Prostate gland (tissue), 2 donors: ENCODE measurements at regions not wholly inside any gene's neighbourhood (a gene's known extent, or its start where the extent isn't known, plus 50 kb on each side); places are given as distances from the start of the nearest gene placed in this dataset.

Source experiments
- DNase-seq: peaks from one replicate; pipeline ENCODE4 v3.0.0-alpha.2; 2019; ENCODE audit warnings: low spot score
- H3K27ac ChIP-seq, 2 donors: fragments of 200-600 bp; sonication (generic); 2 replicates each; pipeline ENCODE4 v1.5.1; 2017 to 2019
- H3K27me3 ChIP-seq: fragments of 200-600 bp; sonication (generic); replicated peaks from 2 replicates; pipeline ENCODE4 v1.5.1; 2019; ENCODE audit not compliant: insufficient read depth
- H3K36me3 ChIP-seq, 2 donors: fragments of 200-600 bp; sonication (generic); 1 replicate in 1 of 2; 2 replicates in 1 of 2; pipeline versions ENCODE4 v1.5.1 to v1.8.1; 2017 to 2019
- H3K4me1 ChIP-seq: fragments of 200-600 bp; sonication (generic); replicated peaks from 2 replicates; pipeline ENCODE4 v1.5.1; 2019
- H3K4me3 ChIP-seq, 2 donors: fragments of 200-600 bp; sonication (generic); 2 replicates each; pipeline ENCODE4 v1.5.1; 2017 to 2019
- H3K9me3 ChIP-seq: fragments of 200-600 bp; sonication (generic); 2 replicates; pipeline ENCODE4 v1.5.1; 2017
- CTCF ChIP-seq, 4 experiments: fragments of 200-600 bp in 2 of 4; fragments of 450-650 bp in 2 of 4; sonication (generic) in 2 of 4; IDR thresholded peaks; 1 replicate in 3 of 4; 2 replicates in 1 of 4; pipeline ENCODE4 v1.5.1; 2016 to 2019; ENCODE audit warnings: antibody characterized with exemption in 4 of 4, mild to moderate bottlenecking in 2 of 4, moderate library complexity in 2 of 4
- POLR2A ChIP-seq: fragments of 450-650 bp; IDR thresholded peaks from one replicate; pipeline ENCODE4 v1.6.1; 2016; ENCODE audit warnings: antibody characterized with exemption, mild to moderate bottlenecking
- POLR2AphosphoS5 ChIP-seq: sonication (generic); formaldehyde crosslinking; IDR thresholded peaks from one replicate; pipeline ENCODE4 v1.6.1; 2017; ENCODE audit warnings: antibody characterized with exemption
- WGBS: methylation state at CpG from one replicate; pipeline ENCODE4 v1.1.5; 2018; 5-methylcytosine and 5-hydroxymethylcytosine counted together
- intact Hi-C: fragments of 100-400 bp; cut with DNase I; formaldehyde crosslinking; loops from one replicate; pipeline ENCODE4 v1.14.2; 2022

GRCh38 chr3:21826416-21826815 lies 75.4 kb upstream of the ZNF385D start:
- no peak for DNase-seq
- Histone ChIP-seq H3K27ac (no peak overlapping the region), H3K9me3 (no peaks in the 10 kb centered on the region), H3K4me3 (no peak overlapping the region), H3K27me3 (no peaks in the 10 kb centered on the region), H3K36me3 (no peaks in the 10 kb centered on the region), H3K4me1 (no peaks in the 10 kb centered on the region)
- WGBS, result 44% methylated on average over 1 of the region's 1 CpG
- TF ChIP-seq CTCF (IDR thresholded peaks at IDR 0.05), result no peak
- TF ChIP-seq POLR2AphosphoS5, result no peak
- no peak for TF ChIP-seq POLR2A
- intact Hi-C loops, result no loop called here

GRCh38 chr3:21830541-21830940 lies 79.5 kb upstream of the ZNF385D start:
- Histone ChIP-seq H3K4me3 (no peak overlapping the region), H3K4me1 (no peaks in the 10 kb centered on the region), H3K36me3 (no peaks in the 10 kb centered on the region), H3K9me3 (no peaks in the 10 kb centered on the region), H3K27ac (no peak overlapping the region), H3K27me3 (no peaks in the 10 kb centered on the region)
- no peak for TF ChIP-seq POLR2A
- no peak for TF ChIP-seq CTCF (IDR thresholded peaks at IDR 0.05)
- TF ChIP-seq POLR2AphosphoS5, result no peak
- WGBS, result 58% methylated on average over 2 of the region's 2 CpGs
- intact Hi-C loops, result no loop called here
- DNase-seq, result no peak

- Histone ChIP-seq H3K9me3 (no peaks in the 10 kb centered on the region), H3K4me1 (no peaks in the 10 kb centered on the region), H3K27me3 (no peaks in the 10 kb centered on the region), H3K4me3 (no peak overlapping the region), H3K27ac (no peak overlapping the region), H3K36me3 (no peaks in the 10 kb centered on the region)
- DNase-seq, result no peak
- intact Hi-C loops, result no loop called here
- TF ChIP-seq POLR2A (no peak), CTCF (IDR thresholded peaks at IDR 0.05) (no peak), POLR2AphosphoS5 (no peak)
- 67% methylated on average over 2 of the region's 2 CpGs for WGBS
Observed at GRCh38 chr3:21835264-21835663, 84.3 kb upstream of the ZNF385D start.

DNA sequence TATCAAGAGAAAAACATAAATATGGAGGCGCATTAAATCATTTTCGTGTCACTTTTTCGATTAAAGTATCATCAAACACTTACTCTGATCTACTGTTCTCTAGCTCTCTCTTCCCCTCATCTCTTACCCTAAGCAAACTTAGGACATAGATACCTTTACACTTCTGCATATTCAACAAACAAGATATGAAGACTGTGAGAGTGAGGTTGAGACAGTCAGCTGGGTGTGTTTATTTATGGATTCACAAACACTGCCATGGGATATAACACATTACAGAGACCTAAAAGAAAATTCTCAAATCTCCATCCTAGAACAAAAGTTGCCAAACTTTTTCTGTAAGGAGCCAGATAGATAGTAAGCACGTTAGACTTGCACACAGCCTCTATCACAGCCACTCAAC lies 85.2 kb upstream of the ZNF385D start:
- no peak overlapping the region for H3K27ac ChIP-seq
- H3K27me3 ChIP-seq, result no peaks in the 10 kb centered on the region
- WGBS, result 82% methylated on average over 4 of the region's 4 CpGs
- no peaks in the 10 kb centered on the region for H3K9me3 ChIP-seq
- no peak overlapping the region for H3K4me3 ChIP-seq
- TF ChIP-seq CTCF (IDR thresholded peaks at IDR 0.05), result no peak
- no peak for TF ChIP-seq POLR2A
- TF ChIP-seq POLR2AphosphoS5, result no peak
- H3K36me3 ChIP-seq, result no peaks in the 10 kb centered on the region
- no peak for DNase-seq
- intact Hi-C loops, result no loop called here
- no peaks in the 10 kb centered on the region for H3K4me1 ChIP-seq

- TF ChIP-seq POLR2A, result no peak
- no peak for TF ChIP-seq POLR2AphosphoS5
- no peak for TF ChIP-seq CTCF (IDR thresholded peaks at IDR 0.05)
- H3K4me1 ChIP-seq, result no peaks in the 10 kb centered on the region
- no peak overlapping the region for H3K4me3 ChIP-seq
- intact Hi-C loops, result no loop called here
- H3K36me3 ChIP-seq, result no peaks in the 10 kb centered on the region
- DNase-seq, result no peak
- no peaks in the 10 kb centered on the region for H3K9me3 ChIP-seq
- no peak overlapping the region for H3K27ac ChIP-seq
- no peaks in the 10 kb centered on the region for H3K27me3 ChIP-seq
- 64% methylated on average over 1 of the region's 1 CpG for WGBS
Observed at GRCh38 chr3:21839176-21839575, 88.2 kb upstream of the ZNF385D start.
